ENCODE measurements at regions not wholly inside any gene's neighbourhood (a gene's known extent, or its start where the extent isn't known, plus 50 kb on each side); places are given as distances from the start of the nearest gene placed in this dataset.

GRCh38 chr7:85454904-85455303 is 268.0 kb upstream of the SEMA3D start:
- no peaks in the 10 kb centered on the region for H3K9me3 ChIP-seq (ENCODE audit: low read length)
- H3K4me2 ChIP-seq (ENCODE audit: low read length): no peak overlapping the region
- H3K27me3 ChIP-seq (ENCODE audit: insufficient read depth, low read length): no peaks in the 10 kb centered on the region
- H3K9ac ChIP-seq (ENCODE audit: low read length): no peak overlapping the region
- no peak overlapping the region for H2AFZ ChIP-seq (ENCODE audit: low read length)
- no peaks in the 10 kb centered on the region for H3K36me3 ChIP-seq (ENCODE audit: insufficient read depth, low read length)
- H4K20me1 ChIP-seq (ENCODE audit: insufficient read depth, low read length): no peaks in the 10 kb centered on the region
- H3K79me2 ChIP-seq (ENCODE audit: insufficient read depth, low read length): no peaks in the 10 kb centered on the region
- H3K27ac ChIP-seq (ENCODE audit: low read depth, low read length, poor library complexity, severe bottlenecking): no peak overlapping the region
- H3F3A ChIP-seq (ENCODE audit: insufficient read depth, low read length): no peaks in the 10 kb centered on the region
- no peaks in the 10 kb centered on the region for H3K4me1 ChIP-seq (ENCODE audit: insufficient read depth, low read length, severe bottlenecking)
- TF ChIP-seq, protein P1, sequence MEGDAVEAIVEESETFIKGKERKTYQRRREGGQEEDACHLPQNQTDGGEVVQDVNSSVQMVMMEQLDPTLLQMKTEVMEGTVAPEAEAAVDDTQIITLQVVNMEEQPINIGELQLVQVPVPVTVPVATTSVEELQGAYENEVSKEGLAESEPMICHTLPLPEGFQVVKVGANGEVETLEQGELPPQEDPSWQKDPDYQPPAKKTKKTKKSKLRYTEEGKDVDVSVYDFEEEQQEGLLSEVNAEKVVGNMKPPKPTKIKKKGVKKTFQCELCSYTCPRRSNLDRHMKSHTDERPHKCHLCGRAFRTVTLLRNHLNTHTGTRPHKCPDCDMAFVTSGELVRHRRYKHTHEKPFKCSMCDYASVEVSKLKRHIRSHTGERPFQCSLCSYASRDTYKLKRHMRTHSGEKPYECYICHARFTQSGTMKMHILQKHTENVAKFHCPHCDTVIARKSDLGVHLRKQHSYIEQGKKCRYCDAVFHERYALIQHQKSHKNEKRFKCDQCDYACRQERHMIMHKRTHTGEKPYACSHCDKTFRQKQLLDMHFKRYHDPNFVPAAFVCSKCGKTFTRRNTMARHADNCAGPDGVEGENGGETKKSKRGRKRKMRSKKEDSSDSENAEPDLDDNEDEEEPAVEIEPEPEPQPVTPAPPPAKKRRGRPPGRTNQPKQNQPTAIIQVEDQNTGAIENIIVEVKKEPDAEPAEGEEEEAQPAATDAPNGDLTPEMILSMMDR (IDR thresholded peaks at IDR 0.05; ENCODE audit: low read length): no peak
- TF ChIP-seq EZH2 (IDR thresholded peaks at IDR 0.05; ENCODE audit: borderline replicate concordance, low read length): no peak
- no peaks in the 10 kb centered on the region for H3K9me2 ChIP-seq (ENCODE audit: low read depth, low read length)
- H3K4me3 ChIP-seq (ENCODE audit: low read depth, low read length, poor library complexity, severe bottlenecking): no peak overlapping the region

DNA sequence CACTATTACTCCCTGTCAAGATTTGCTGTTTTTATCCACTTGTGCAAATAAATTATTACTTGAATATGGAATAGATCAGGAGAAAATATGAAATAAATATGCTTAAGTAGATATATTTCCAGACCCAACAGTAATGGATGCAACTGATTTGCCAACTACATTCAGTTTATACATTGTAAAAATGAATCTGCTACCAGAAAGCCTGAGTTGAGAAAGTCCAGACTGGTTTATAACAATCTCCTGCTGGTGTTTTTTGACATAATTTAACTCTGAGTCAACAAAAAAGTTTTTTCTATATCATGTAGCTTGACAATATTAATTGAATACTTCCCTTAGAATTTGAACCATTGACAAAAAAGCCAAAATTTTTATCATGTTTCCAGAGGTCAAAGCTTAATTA is 265.8 kb upstream of the SEMA3D start:
- H2AFZ ChIP-seq (ENCODE audit: low read length): no peak overlapping the region
- no peaks in the 10 kb centered on the region for H3K9me2 ChIP-seq (ENCODE audit: low read depth, low read length)
- TF ChIP-seq EZH2 (IDR thresholded peaks at IDR 0.05; ENCODE audit: borderline replicate concordance, low read length): no peak
- TF ChIP-seq, protein P1 (IDR thresholded peaks at IDR 0.05; ENCODE audit: low read length): no peak

GRCh38 chr7:85449478-85449877 is 262.6 kb upstream of the SEMA3D start:
- H2AFZ ChIP-seq (ENCODE audit: low read length): no peak overlapping the region
- H3K79me2 ChIP-seq (ENCODE audit: insufficient read depth, low read length): no peaks in the 10 kb centered on the region
- TF ChIP-seq, protein P1 (IDR thresholded peaks at IDR 0.05; ENCODE audit: low read length): no peak
- TF ChIP-seq EZH2 (IDR thresholded peaks at IDR 0.05; ENCODE audit: borderline replicate concordance, low read length): no peak
- no peaks in the 10 kb centered on the region for H4K20me1 ChIP-seq (ENCODE audit: insufficient read depth, low read length)
- no peaks in the 10 kb centered on the region for H3K27me3 ChIP-seq (ENCODE audit: insufficient read depth, low read length)
- no peaks in the 10 kb centered on the region for H3K9me2 ChIP-seq (ENCODE audit: low read depth, low read length)
- H3K9me3 ChIP-seq (ENCODE audit: low read length): no peaks in the 10 kb centered on the region
- H3K4me1 ChIP-seq (ENCODE audit: insufficient read depth, low read length, severe bottlenecking): no peaks in the 10 kb centered on the region
- no peak overlapping the region for H3K27ac ChIP-seq (ENCODE audit: low read depth, low read length, poor library complexity, severe bottlenecking)
- H3F3A ChIP-seq (ENCODE audit: insufficient read depth, low read length): no peaks in the 10 kb centered on the region
- H3K4me3 ChIP-seq (ENCODE audit: low read depth, low read length, poor library complexity, severe bottlenecking): no peak overlapping the region
- H3K36me3 ChIP-seq (ENCODE audit: insufficient read depth, low read length): no peaks in the 10 kb centered on the region
- no peak overlapping the region for H3K4me2 ChIP-seq (ENCODE audit: low read length)
- no peak overlapping the region for H3K9ac ChIP-seq (ENCODE audit: low read length)

More for the DNA sequence above, 265.8 kb upstream of the SEMA3D start:
- H3F3A ChIP-seq (ENCODE audit: insufficient read depth, low read length): no peaks in the 10 kb centered on the region
- H3K27me3 ChIP-seq (ENCODE audit: insufficient read depth, low read length): no peaks in the 10 kb centered on the region
- H3K27ac ChIP-seq (ENCODE audit: low read depth, low read length, poor library complexity, severe bottlenecking): no peak overlapping the region
- no peak overlapping the region for H3K9ac ChIP-seq (ENCODE audit: low read length)
- no peak overlapping the region for H3K4me2 ChIP-seq (ENCODE audit: low read length)
- H4K20me1 ChIP-seq (ENCODE audit: insufficient read depth, low read length): no peaks in the 10 kb centered on the region
- no peak overlapping the region for H3K4me3 ChIP-seq (ENCODE audit: low read depth, low read length, poor library complexity, severe bottlenecking)
- H3K79me2 ChIP-seq (ENCODE audit: insufficient read depth, low read length): no peaks in the 10 kb centered on the region
- H3K4me1 ChIP-seq (ENCODE audit: insufficient read depth, low read length, severe bottlenecking): no peaks in the 10 kb centered on the region
- no peaks in the 10 kb centered on the region for H3K36me3 ChIP-seq (ENCODE audit: insufficient read depth, low read length)
- H3K9me3 ChIP-seq (ENCODE audit: low read length): no peaks in the 10 kb centered on the region

Data from OCI-LY1 (cell line).